ENCODE measurements at regions not wholly inside any gene's neighbourhood (a gene's known extent, or its start where the extent isn't known, plus 50 kb on each side); places are given as distances from the start of the nearest gene placed in this dataset.

- no peak for TF ChIP-seq ZNF878 (CRISPR knock-in tag; IDR thresholded peaks at IDR 0.05)
- TF ChIP-seq EHMT2 (IDR thresholded peaks at IDR 0.05; ENCODE audit: borderline replicate concordance, low read depth, low read length) = no peak
- TF ChIP-seq NAIF1 (CRISPR knock-in tag; IDR thresholded peaks at IDR 0.05; ENCODE audit: borderline replicate concordance) = no peak
- no peak for TF ChIP-seq ZNF747 (CRISPR knock-in tag; IDR thresholded peaks at IDR 0.05; ENCODE audit: borderline replicate concordance)
- no peak for TF ChIP-seq TMF1 (CRISPR knock-in tag; IDR thresholded peaks at IDR 0.05; ENCODE audit: low read depth)
- TF ChIP-seq IKZF5 (CRISPR knock-in tag; IDR thresholded peaks at IDR 0.05) = no peak
These were observed 226.5 kb downstream of the PTPRC start (continued) for GRCh38 chr1:198865319-198865718.

DNA sequence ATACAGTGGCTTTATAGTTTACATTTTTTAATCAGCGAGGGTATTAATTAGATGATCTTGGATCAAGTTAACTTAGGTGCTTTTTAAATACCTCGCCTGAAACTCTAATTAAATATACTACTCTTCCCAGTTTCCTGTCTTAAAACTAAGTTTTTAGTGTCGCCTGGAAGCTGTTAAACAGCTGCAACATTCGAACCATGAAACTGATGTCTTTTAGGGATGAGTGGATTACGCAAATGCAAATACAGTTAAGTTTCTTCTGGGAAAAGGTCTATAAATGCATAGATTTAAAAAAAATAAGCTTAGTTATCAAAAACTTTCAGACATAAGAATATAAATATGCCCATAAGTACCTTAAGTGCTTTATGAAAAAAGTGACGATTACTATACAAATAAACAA, 228.3 kb downstream of the PTPRC start:
- in situ Hi-C loops (cut with HindIII; ENCODE audit: extremely low pct_ligation_motif_present, low pct_unique_long_range_greater_than_20kb) (no loop called here), intact Hi-C loops (cut with micrococcal nuclease; ENCODE audit: unreplicated experiment) (no loop called here)
- Histone ChIP-seq H3K4me3 (replicated peaks in 1 of 3; ENCODE audit: insufficient read depth in 1 of 3, low read depth in 2 of 3, low read length in 3 of 3) (no peak overlapping the region), H3K9ac (ENCODE audit: insufficient read depth, low read depth, low read length) (no peak overlapping the region), H3K79me2 (ENCODE audit: insufficient read depth, low read length) (no peaks in the 10 kb centered on the region), H3K36me3 (replicated peaks in 1 of 2; ENCODE audit: control insufficient read depth in 1 of 2, insufficient read depth in 2 of 2, low read length in 2 of 2) (no peaks in the 10 kb centered on the region), H4K20me1 (ENCODE audit: insufficient read depth, low read length) (no peaks in the 10 kb centered on the region), H3K27ac (ENCODE audit: extremely low read length, insufficient read depth, low read length) (no peak overlapping the region), H3K4me1 (ENCODE audit: insufficient read depth, low read length) (no peaks in the 10 kb centered on the region), H3K9me3 (ENCODE audit: low read length) (no peaks in the 10 kb centered on the region), H2AFZ (ENCODE audit: low read length) (no peak overlapping the region), H3K4me2 (ENCODE audit: low read depth, low read length) (no peak overlapping the region), H3K27me3 (ENCODE audit: control insufficient read depth in 1 of 2, insufficient read depth in 2 of 2, low read length in 2 of 2) (no peaks in the 10 kb centered on the region)
- ATAC-seq = no peak
- ChIA-PET CTCF (ENCODE audit: low intra/inter-chr PET ratio, low total read pairs) (no interaction called here), POLR2A (no interaction called here)
- no peak for DNase-seq (ENCODE audit: low spot score)
- WGBS (ENCODE audit: low lambda C conversion rate) = 79% methylated on average over 6 of the region's 6 CpGs
- BruUV-seq (replicated peaks) = no TSS peak
- no peak for FAIRE-seq
- TF ChIP-seq ASH2L (IDR thresholded peaks at IDR 0.05; ENCODE audit: insufficient read length, low read depth, low read length) (no peak), TGIF2 (CRISPR knock-in tag; IDR thresholded peaks at IDR 0.05) (no peak), IRF1 (CRISPR knock-in tag; IDR thresholded peaks at IDR 0.05; ENCODE audit: low read depth) (no peak), ZNF317 (CRISPR knock-in tag; IDR thresholded peaks at IDR 0.05) (no peak), ZNF275 (CRISPR knock-in tag; IDR thresholded peaks at IDR 0.05; ENCODE audit: borderline replicate concordance) (no peak), NR0B2 (CRISPR knock-in tag; IDR thresholded peaks at IDR 0.05) (no peak), DBP (CRISPR knock-in tag; IDR thresholded peaks at IDR 0.05; ENCODE audit: not compliant biosample characterization) (no peak), ZFAT (CRISPR knock-in tag; conservative IDR thresholded peaks at IDR 0.05) (no peak), ZNF691 (CRISPR knock-in tag; IDR thresholded peaks at IDR 0.05; ENCODE audit: borderline replicate concordance, low read depth) (no peak)
- TF ChIP-seq, protein P1, sequence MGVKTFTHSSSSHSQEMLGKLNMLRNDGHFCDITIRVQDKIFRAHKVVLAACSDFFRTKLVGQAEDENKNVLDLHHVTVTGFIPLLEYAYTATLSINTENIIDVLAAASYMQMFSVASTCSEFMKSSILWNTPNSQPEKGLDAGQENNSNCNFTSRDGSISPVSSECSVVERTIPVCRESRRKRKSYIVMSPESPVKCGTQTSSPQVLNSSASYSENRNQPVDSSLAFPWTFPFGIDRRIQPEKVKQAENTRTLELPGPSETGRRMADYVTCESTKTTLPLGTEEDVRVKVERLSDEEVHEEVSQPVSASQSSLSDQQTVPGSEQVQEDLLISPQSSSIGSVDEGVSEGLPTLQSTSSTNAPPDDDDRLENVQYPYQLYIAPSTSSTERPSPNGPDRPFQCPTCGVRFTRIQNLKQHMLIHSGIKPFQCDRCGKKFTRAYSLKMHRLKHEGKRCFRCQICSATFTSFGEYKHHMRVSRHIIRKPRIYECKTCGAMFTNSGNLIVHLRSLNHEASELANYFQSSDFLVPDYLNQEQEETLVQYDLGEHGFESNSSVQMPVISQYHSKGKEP (CRISPR knock-in tag; IDR thresholded peaks at IDR 0.05) = no peak
